ENCODE measurements at regions not wholly inside any gene's neighbourhood (a gene's known extent, or its start where the extent isn't known, plus 50 kb on each side); places are given as distances from the start of the nearest gene placed in this dataset.

- Histone ChIP-seq H3K36me3 (no peaks in the 10 kb centered on the region), H3K27ac (no peak overlapping the region), H3K9me3 (no peaks in the 10 kb centered on the region), H3K4me1 (no peaks in the 10 kb centered on the region), H3K27me3 (no peaks in the 10 kb centered on the region), H3K4me3 (no peak overlapping the region)
- no peak for DNase-seq
- no peak for TF ChIP-seq POLR2A (IDR thresholded peaks at IDR 0.05)
These were observed 57.8 kb upstream of the BACE2 start for GRCh38 chr21:41110161-41110560.

- TF ChIP-seq CTCF (IDR thresholded peaks at IDR 0.05) = no peak
- TF ChIP-seq POLR2A (IDR thresholded peaks at IDR 0.05) = no peak
- Histone ChIP-seq H3K27me3 (no peaks in the 10 kb centered on the region), H3K4me1 (no peaks in the 10 kb centered on the region), H3K9me3 (no peaks in the 10 kb centered on the region), H3K36me3 (no peaks in the 10 kb centered on the region), H3K27ac (no peak overlapping the region), H3K4me3 (no peak overlapping the region)
- DNase-seq = no peak
These were observed 57.3 kb upstream of the BACE2 start for GRCh38 chr21:41110664-41111063.

GRCh38 chr21:41111681-41112080 is 56.3 kb upstream of the BACE2 start:
- Histone ChIP-seq H3K27me3 (no peaks in the 10 kb centered on the region), H3K4me1 (no peaks in the 10 kb centered on the region), H3K36me3 (no peaks in the 10 kb centered on the region), H3K9me3 (no peaks in the 10 kb centered on the region), H3K4me3 (no peak overlapping the region), H3K27ac (no peak overlapping the region)
- TF ChIP-seq POLR2A (IDR thresholded peaks at IDR 0.05) (no peak), CTCF (IDR thresholded peaks at IDR 0.05) (no peak)
- DNase-seq = no peak

GRCh38 chr21:41112740-41113692 is 54.9 kb upstream of the BACE2 start:
- TF ChIP-seq POLR2A (IDR thresholded peaks at IDR 0.05) = no peak
- TF ChIP-seq CTCF (IDR thresholded peaks at IDR 0.05) = no peak
- Histone ChIP-seq H3K27me3 (no peaks in the 10 kb centered on the region), H3K4me3 (peak overlapping the region in 2 of 4 donors; percentile 0 to 19), H3K4me1 (no peaks in the 10 kb centered on the region), H3K9me3 (no peaks in the 10 kb centered on the region), H3K27ac (peak overlapping the region in 1 of 4 donors; percentile 13), H3K36me3 (no peaks in the 10 kb centered on the region)
- no peak for DNase-seq

- Histone ChIP-seq H3K4me1 (no peaks in the 10 kb centered on the region), H3K4me3 (no peak overlapping the region), H3K27ac (no peak overlapping the region), H3K36me3 (no peaks in the 10 kb centered on the region), H3K9me3 (no peaks in the 10 kb centered on the region), H3K27me3 (no peaks in the 10 kb centered on the region)
- TF ChIP-seq CTCF (IDR thresholded peaks at IDR 0.05) (no peak), POLR2A (IDR thresholded peaks at IDR 0.05) (no peak)
- no peak for DNase-seq
These were observed 52.1 kb upstream of the BACE2 start for GRCh38 chr21:41115851-41116250.

All from Peyer's patch (tissue), 4 donors.